Astrocyte (in vitro differentiated cells and primary cell): ENCODE measurements at regions not wholly inside any gene's neighbourhood (a gene's known extent, or its start where the extent isn't known, plus 50 kb on each side); places are given as distances from the start of the nearest gene placed in this dataset.

Experiments
- DNase-seq: peaks from one replicate; pipeline ENCODE4 v3.0.0-alpha.2; 2010; ENCODE audit warnings: low read depth
- FAIRE-seq: peaks from 2 replicates; lab custom pipeline; 2011; peaks lifted over from hg19 to GRCh38; lab: Jason Lieb, UNC
- H2AFZ ChIP-seq: 2 replicates; pipeline ENCODE4 v1.6.0; 2012; ENCODE audit warnings: low read depth, low read length, inconsistent platforms
- H3K27ac ChIP-seq: 2 replicates; pipeline ENCODE4 v1.5.1; 2011; ENCODE audit warnings: low read depth, low read length, inconsistent platforms
- H3K27me3 ChIP-seq: 2 replicates; pipeline ENCODE4 v1.6.0; 2011; ENCODE audit warnings: low read length, inconsistent platforms; ENCODE audit not compliant: insufficient read depth
- H3K36me3 ChIP-seq: 2 replicates; pipeline ENCODE4 v1.5.1; 2011; ENCODE audit warnings: low read length, inconsistent platforms; ENCODE audit not compliant: insufficient read depth
- H3K4me1 ChIP-seq: 2 replicates; pipeline ENCODE4 v1.5.1; 2011; ENCODE audit warnings: low read length, inconsistent platforms; ENCODE audit not compliant: insufficient read depth
- H3K4me2 ChIP-seq: 2 replicates; pipeline ENCODE4 v1.6.0; 2012; ENCODE audit warnings: low read length, inconsistent platforms
- H3K4me3 ChIP-seq: 2 replicates; pipeline ENCODE4 v1.5.1; 2011; ENCODE audit warnings: low read depth, mild to moderate bottlenecking, low read length, inconsistent platforms; ENCODE audit not compliant: insufficient read depth
- H3K79me2 ChIP-seq: 2 replicates; pipeline ENCODE4 v1.6.0; 2012; ENCODE audit warnings: mild to moderate bottlenecking, low read length, inconsistent platforms; ENCODE audit not compliant: insufficient read depth
- H3K9ac ChIP-seq: 2 replicates; pipeline ENCODE4 v1.6.0; 2012; ENCODE audit warnings: mild to moderate bottlenecking, low read length, inconsistent platforms
- H3K9me3 ChIP-seq: 2 replicates; pipeline ENCODE4 v1.5.1; 2012; ENCODE audit warnings: low read depth, mild to moderate bottlenecking, low read length, inconsistent platforms; ENCODE audit not compliant: insufficient read depth
- H4K20me1 ChIP-seq: 2 replicates; pipeline ENCODE4 v1.6.0; 2012; ENCODE audit warnings: low read length, inconsistent platforms; ENCODE audit not compliant: insufficient read depth
- H3K27ac Mint-ChIP-seq: one replicate; pipeline ENCODE4 v1.8.0; 2021; ENCODE audit warnings: mild to moderate bottlenecking, mixed read lengths; ENCODE audit not compliant: unreplicated experiment
- H3K27me3 Mint-ChIP-seq: one replicate; pipeline ENCODE4 v1.8.0; 2021; ENCODE audit warnings: low read depth, mixed read lengths; ENCODE audit not compliant: unreplicated experiment
- H3K36me3 Mint-ChIP-seq: one replicate; pipeline ENCODE4 v1.8.0; 2021; ENCODE audit warnings: low read depth, mixed read lengths; ENCODE audit not compliant: unreplicated experiment
- H3K4me1 Mint-ChIP-seq: one replicate; pipeline ENCODE4 v1.8.0; 2021; ENCODE audit warnings: low read depth, mixed read lengths; ENCODE audit not compliant: unreplicated experiment
- H3K4me3 Mint-ChIP-seq: one replicate; pipeline ENCODE4 v1.8.0; 2021; ENCODE audit warnings: mild to moderate bottlenecking, moderate library complexity, mixed read lengths; ENCODE audit not compliant: unreplicated experiment
- H3K9me3 Mint-ChIP-seq: one replicate; pipeline ENCODE4 v1.8.0; 2021; ENCODE audit warnings: mild to moderate bottlenecking, mixed read lengths; ENCODE audit not compliant: unreplicated experiment
- CTCF ChIP-seq: IDR thresholded peaks from 2 replicates; pipeline ENCODE4 v1.5.1; 2011; ENCODE audit warnings: low read depth, mild to moderate bottlenecking, inconsistent platforms, low read length, moderate library complexity; ENCODE audit not compliant: insufficient read depth
- EZH2 ChIP-seq: IDR thresholded peaks from 2 replicates; pipeline ENCODE4 v1.6.1; 2012; ENCODE audit warnings: mild to moderate bottlenecking, low read length, inconsistent platforms; ENCODE audit not compliant: insufficient read depth

- Histone ChIP-seq H3K4me2 (peak overlapping the region; percentile 2), H3K4me3 (no peak overlapping the region), H3K36me3 (no peaks in the 10 kb centered on the region), H3K4me1 (no peaks in the 10 kb centered on the region), H3K9me3 (no peaks in the 10 kb centered on the region), H2AFZ (no peak overlapping the region), H3K27me3 (no peaks in the 10 kb centered on the region), H3K79me2 (no peaks in the 10 kb centered on the region), H3K27ac (no peak overlapping the region), H3K9ac (no peak overlapping the region), H4K20me1 (no peaks in the 10 kb centered on the region)
- no peaks in the 10 kb centered on the region for H3K36me3 Mint-ChIP-seq
- no peak for TF ChIP-seq CTCF
- no peak for TF ChIP-seq EZH2
- peaks cover 7% of the 10 kb centered on the region for H3K9me3 Mint-ChIP-seq
- DNase-seq: peak; percentile 15
- peak; percentile 39 for FAIRE-seq
- H3K4me1 Mint-ChIP-seq: peaks cover 2% of the 10 kb centered on the region
- no peak overlapping the region for H3K27ac Mint-ChIP-seq
- H3K4me3 Mint-ChIP-seq: no peak overlapping the region
- H3K27me3 Mint-ChIP-seq: no peaks in the 10 kb centered on the region
Observed at GRCh38 chr5:8944005-8944404, 601.9 kb downstream of the SEMA5A start.

- Histone ChIP-seq H3K9me3 (no peaks in the 10 kb centered on the region), H3K4me1 (no peaks in the 10 kb centered on the region), H3K79me2 (no peaks in the 10 kb centered on the region), H3K27ac (no peak overlapping the region), H3K27me3 (no peaks in the 10 kb centered on the region), H3K36me3 (no peaks in the 10 kb centered on the region), H4K20me1 (no peaks in the 10 kb centered on the region), H3K4me2 (no peak overlapping the region), H3K4me3 (no peak overlapping the region), H3K9ac (no peak overlapping the region), H2AFZ (no peak overlapping the region)
- Mint-ChIP-seq H3K27ac (peak overlapping the region; percentile 42), H3K9me3 (peaks cover 4% of the 10 kb centered on the region), H3K4me1 (peaks cover 2% of the 10 kb centered on the region), H3K36me3 (no peaks in the 10 kb centered on the region), H3K27me3 (no peaks in the 10 kb centered on the region), H3K4me3 (no peak overlapping the region)
- TF ChIP-seq EZH2: no peak
- TF ChIP-seq CTCF: no peak
- no peak for FAIRE-seq
- DNase-seq: no peak
Observed at GRCh38 chr5:8945972-8946371, 599.9 kb downstream of the SEMA5A start.

GRCh38 chr5:8949908-8950307, 596.0 kb downstream of the SEMA5A start:
- Mint-ChIP-seq H3K4me3 (no peak overlapping the region), H3K9me3 (no peaks in the 10 kb centered on the region), H3K36me3 (no peaks in the 10 kb centered on the region), H3K27me3 (no peaks in the 10 kb centered on the region), H3K4me1 (peaks cover 2% of the 10 kb centered on the region), H3K27ac (no peak overlapping the region)
- DNase-seq (no peak), FAIRE-seq (no peak)
- Histone ChIP-seq H3K36me3 (no peaks in the 10 kb centered on the region), H3K9ac (no peak overlapping the region), H3K9me3 (no peaks in the 10 kb centered on the region), H3K4me3 (no peak overlapping the region), H3K79me2 (no peaks in the 10 kb centered on the region), H3K4me1 (no peaks in the 10 kb centered on the region), H3K4me2 (no peak overlapping the region), H4K20me1 (no peaks in the 10 kb centered on the region), H3K27ac (no peak overlapping the region), H3K27me3 (no peaks in the 10 kb centered on the region), H2AFZ (no peak overlapping the region)
- TF ChIP-seq EZH2 (no peak), CTCF (no peak)
